HUES6 (cell line): ENCODE measurements at regions not wholly inside any gene's neighbourhood (a gene's known extent, or its start where the extent isn't known, plus 50 kb on each side); places are given as distances from the start of the nearest gene placed in this dataset.
"Not testable (repeated sequence)": the region's sequence is repeated elsewhere in the genome, so short reads cannot be mapped to it uniquely, and the experiment has no call there.

Experiments
- H3K27ac ChIP-seq: 2 replicates; pipeline ENCODE4 v1.7.0; 2013; ENCODE audit warnings: low read depth, mild to moderate bottlenecking, low read length, inconsistent platforms
- H3K27me3 ChIP-seq: 2 replicates; pipeline ENCODE4 v1.6.1; 2013; ENCODE audit warnings: low read length; ENCODE audit not compliant: control insufficient read depth, insufficient read depth
- H3K36me3 ChIP-seq: 2 replicates; pipeline ENCODE4 v1.6.1; 2013; ENCODE audit warnings: low read length; ENCODE audit not compliant: control insufficient read depth, insufficient read depth
- H3K4me1 ChIP-seq: 2 replicates; pipeline ENCODE4 v1.6.1; 2013; ENCODE audit warnings: low read length; ENCODE audit not compliant: control insufficient read depth, insufficient read depth
- H3K4me3 ChIP-seq: 2 replicates; pipeline ENCODE4 v1.5.1; 2013; ENCODE audit warnings: low read depth, low read length
- H3K9ac ChIP-seq: one replicate; pipeline ENCODE4 v1.6.1; 2013; ENCODE audit warnings: mild to moderate bottlenecking, low read length
- H3K9me3 ChIP-seq: 2 replicates; pipeline ENCODE4 v1.6.1; 2013; ENCODE audit warnings: low read depth, low read length; ENCODE audit not compliant: control insufficient read depth, insufficient read depth

- Histone ChIP-seq H3K27ac (no peak overlapping the region), H3K9me3 (no peaks in the 10 kb centered on the region), H3K36me3 (no peaks in the 10 kb centered on the region), H3K4me3 (no peak overlapping the region), H3K9ac (no peak overlapping the region), H3K4me1 (peaks cover 15% of the 10 kb centered on the region), H3K27me3 (peaks cover 26% of the 10 kb centered on the region)
Observed at GRCh38 chr12:113702836-113703235, 231.2 kb upstream of the LHX5 start.

DNA sequence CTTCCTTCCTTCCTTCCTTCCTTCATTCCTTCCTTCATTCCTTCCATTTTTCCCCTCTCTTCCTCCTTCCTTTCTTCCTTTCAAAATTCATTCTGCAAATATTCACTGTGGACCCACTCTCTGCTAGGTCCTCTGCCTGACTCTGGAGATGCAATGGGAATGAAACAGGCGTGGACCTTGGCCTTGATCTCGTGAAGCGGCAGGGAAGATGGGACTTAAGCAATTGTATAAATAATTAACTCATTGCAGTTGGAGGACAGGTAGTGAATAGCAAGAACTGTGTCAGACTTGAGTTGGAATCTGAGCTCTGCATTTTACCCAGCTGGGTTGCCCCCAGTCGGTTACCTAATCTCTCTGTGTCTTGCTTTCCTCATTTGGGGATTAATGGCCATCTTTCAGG lies 230.6 kb upstream of the LHX5 start:
- Histone ChIP-seq H3K4me1 (peaks cover 20% of the 10 kb centered on the region), H3K9me3 (no peaks in the 10 kb centered on the region), H3K4me3 (no peak overlapping the region), H3K27ac (no peak overlapping the region), H3K27me3 (peaks cover 28% of the 10 kb centered on the region), H3K36me3 (no peaks in the 10 kb centered on the region), H3K9ac (no peak overlapping the region)

DNA sequence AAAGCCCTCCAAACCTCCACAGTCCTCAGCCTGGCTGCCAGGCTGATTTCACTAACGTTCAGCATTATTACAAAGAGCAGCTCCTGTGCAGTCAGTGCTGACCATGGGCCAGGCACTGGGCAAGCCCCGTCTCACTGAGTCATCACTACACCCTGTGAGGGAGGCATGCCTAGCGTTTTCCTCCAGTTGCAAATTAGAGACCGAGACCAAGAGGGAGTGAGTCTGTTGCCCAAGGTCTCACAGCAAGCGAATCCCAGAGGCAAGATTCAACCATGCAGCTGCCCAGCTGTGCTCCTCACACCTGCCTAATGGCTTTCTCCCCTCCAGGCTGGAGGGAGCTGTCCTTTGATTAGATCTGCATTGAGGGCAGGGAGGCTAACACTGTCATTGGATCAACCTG lies 229.3 kb upstream of the LHX5 start:
- Histone ChIP-seq H3K27me3 (peaks cover 28% of the 10 kb centered on the region), H3K4me3 (no peak overlapping the region), H3K9me3 (no peaks in the 10 kb centered on the region), H3K27ac (no peak overlapping the region), H3K4me1 (peaks cover 22% of the 10 kb centered on the region), H3K36me3 (no peaks in the 10 kb centered on the region), H3K9ac (no peak overlapping the region)

- H3K9ac ChIP-seq, H3K36me3 ChIP-seq: not testable (repeated sequence)
Observed at GRCh38 chr12:113699984-113700383, 228.3 kb upstream of the LHX5 start.

GRCh38 chr12:113698510-113698858 lies 226.8 kb upstream of the LHX5 start:
- Histone ChIP-seq H3K27me3 (peaks cover 23% of the 10 kb centered on the region), H3K9ac (no peak overlapping the region), H3K4me3 (no peak overlapping the region), H3K9me3 (no peaks in the 10 kb centered on the region), H3K4me1 (peaks cover 22% of the 10 kb centered on the region), H3K27ac (no peak overlapping the region), H3K36me3 (no peaks in the 10 kb centered on the region)

More at GRCh38 chr12:113699984-113700383, 228.3 kb upstream of the LHX5 start:
- H3K4me1 ChIP-seq = peaks cover 22% of the 10 kb centered on the region
- H3K27ac ChIP-seq, H3K9me3 ChIP-seq, H3K4me3 ChIP-seq: not testable (repeated sequence)
- H3K27me3 ChIP-seq = peaks cover 24% of the 10 kb centered on the region

- Histone ChIP-seq H3K4me3 (no peak overlapping the region), H3K27ac (no peak overlapping the region), H3K9me3 (no peaks in the 10 kb centered on the region), H3K36me3 (no peaks in the 10 kb centered on the region), H3K4me1 (peaks cover 22% of the 10 kb centered on the region), H3K27me3 (peaks cover 17% of the 10 kb centered on the region), H3K9ac (no peak overlapping the region)
Observed at GRCh38 chr12:113697651-113698509, 226.2 kb upstream of the LHX5 start.

DNA sequence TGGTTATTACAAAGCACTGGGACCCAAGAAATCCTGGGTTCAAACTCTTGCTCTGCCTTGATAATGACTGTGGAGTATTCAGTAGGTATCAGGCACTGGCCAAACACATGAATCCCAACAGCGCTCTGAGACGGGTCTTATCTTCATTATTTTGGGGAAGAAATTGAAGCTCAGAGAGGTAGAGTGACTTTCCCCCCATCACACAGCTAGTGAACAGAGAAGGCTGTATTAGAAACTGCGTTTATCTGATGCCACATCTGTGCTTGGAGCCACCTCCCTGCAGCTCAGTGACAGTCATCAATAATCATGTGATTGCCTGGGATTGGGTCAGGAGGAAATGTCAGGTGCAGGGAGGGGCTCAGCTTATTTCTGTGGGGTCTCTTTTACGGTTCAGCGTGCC lies 225.4 kb upstream of the LHX5 start:
- H3K27me3 ChIP-seq = peaks cover 14% of the 10 kb centered on the region
- H3K27ac ChIP-seq = no peak overlapping the region
- no peaks in the 10 kb centered on the region for H3K36me3 ChIP-seq
- H3K9ac ChIP-seq = no peak overlapping the region
- peaks cover 22% of the 10 kb centered on the region for H3K4me1 ChIP-seq
- H3K4me3 ChIP-seq = no peak overlapping the region
- H3K9me3 ChIP-seq = no peaks in the 10 kb centered on the region

DNA sequence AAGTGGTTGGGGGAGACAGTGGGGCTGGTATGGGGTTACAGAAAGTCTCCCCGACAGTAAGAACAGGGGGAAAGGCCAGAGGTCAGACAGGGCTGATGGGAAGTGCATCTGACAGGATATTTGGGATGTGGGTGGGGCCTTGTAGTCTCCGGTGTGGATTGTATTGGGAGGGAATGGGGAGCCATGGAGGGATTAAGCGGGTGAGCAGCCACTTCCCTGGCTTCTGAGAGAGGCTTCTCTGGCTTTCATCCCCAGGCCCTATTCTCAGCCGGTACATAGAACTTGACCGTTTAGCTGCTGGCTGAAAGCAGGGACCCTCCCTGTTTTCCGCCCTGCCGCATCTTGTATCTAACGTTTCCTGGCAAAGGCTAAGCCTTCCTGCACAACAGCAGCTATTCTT lies 222.0 kb upstream of the LHX5 start:
- Histone ChIP-seq H3K27ac (no peak overlapping the region), H3K36me3 (no peaks in the 10 kb centered on the region), H3K9me3 (no peaks in the 10 kb centered on the region), H3K27me3 (peaks cover 10% of the 10 kb centered on the region), H3K4me1 (peaks cover 14% of the 10 kb centered on the region), H3K9ac (no peak overlapping the region), H3K4me3 (no peak overlapping the region)

GRCh38 chr12:113689047-113689610 lies 217.5 kb upstream of the LHX5 start:
- no peaks in the 10 kb centered on the region for H3K36me3 ChIP-seq
- H3K4me1 ChIP-seq = no peaks in the 10 kb centered on the region
- no peak overlapping the region for H3K9ac ChIP-seq
- H3K27me3 ChIP-seq = peaks cover 4% of the 10 kb centered on the region; the same call in 1 of the 2 replicates
- H3K9me3 ChIP-seq = no peaks in the 10 kb centered on the region
- no peak overlapping the region for H3K27ac ChIP-seq
- H3K4me3 ChIP-seq = no peak overlapping the region

GRCh38 chr12:113688313-113688712 lies 216.6 kb upstream of the LHX5 start:
- no peaks in the 10 kb centered on the region for H3K4me1 ChIP-seq
- no peak overlapping the region for H3K9ac ChIP-seq

DNA sequence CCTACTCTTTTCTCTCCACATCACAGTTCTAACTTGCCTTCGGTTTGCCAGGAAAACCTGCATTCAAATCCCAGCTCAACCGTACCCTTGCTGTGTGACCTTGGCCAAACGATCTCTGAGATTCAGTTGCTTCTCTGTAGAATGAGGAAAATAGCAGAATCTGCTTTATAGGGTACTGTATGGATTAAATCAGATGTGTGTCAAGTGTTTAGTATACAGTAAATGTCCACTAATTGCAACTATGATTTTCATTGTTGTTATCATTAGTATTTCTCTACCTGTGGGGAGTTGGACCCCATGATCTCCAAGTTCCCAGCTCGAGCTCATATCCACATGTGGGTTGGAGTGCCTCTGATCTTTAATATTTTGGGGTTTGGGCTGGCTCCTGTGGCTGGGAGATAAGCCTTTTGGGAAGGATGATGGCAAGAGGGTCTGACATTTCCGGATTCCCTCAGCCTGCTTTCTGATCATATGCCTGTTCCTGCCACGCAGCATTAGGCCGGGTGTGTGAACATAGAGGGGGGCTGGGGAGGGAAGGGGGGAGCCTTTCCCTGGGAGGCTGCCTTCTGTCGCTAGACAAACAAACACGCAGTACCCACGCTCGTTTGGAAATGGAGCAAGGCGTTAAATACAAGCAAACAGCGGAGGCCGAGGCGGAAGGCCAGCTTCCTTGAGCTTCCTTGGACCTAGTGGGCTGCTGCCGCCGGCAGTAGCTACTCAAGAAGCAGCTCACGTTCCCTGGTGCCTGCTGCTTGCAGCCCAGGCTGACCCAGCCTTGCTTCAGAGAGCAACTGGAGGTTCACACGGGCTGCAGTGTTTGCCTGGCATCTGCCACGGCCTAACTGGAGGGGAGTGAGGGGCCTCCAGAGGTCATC lies 213.5 kb upstream of the LHX5 start:
- Histone ChIP-seq H3K36me3 (no peaks in the 10 kb centered on the region), H3K9ac (no peak overlapping the region), H3K27ac (no peak overlapping the region), H3K4me1 (no peaks in the 10 kb centered on the region), H3K4me3 (no peak overlapping the region), H3K27me3 (no peaks in the 10 kb centered on the region), H3K9me3 (no peaks in the 10 kb centered on the region)

More at GRCh38 chr12:113688313-113688712, 216.6 kb upstream of the LHX5 start:
- H3K27ac ChIP-seq = no peak overlapping the region
- H3K27me3 ChIP-seq = peaks cover 4% of the 10 kb centered on the region; the same call in 1 of the 2 replicates
- H3K36me3 ChIP-seq = no peaks in the 10 kb centered on the region
- no peak overlapping the region for H3K4me3 ChIP-seq
- H3K9me3 ChIP-seq = no peaks in the 10 kb centered on the region
